Right cardiac atrium (tissue), 5 donors: ENCODE measurements at regions not wholly inside any gene's neighbourhood (a gene's known extent, or its start where the extent isn't known, plus 50 kb on each side); places are given as distances from the start of the nearest gene placed in this dataset.
"Not testable (repeated sequence)": the region's sequence is repeated elsewhere in the genome, so short reads cannot be mapped to it uniquely, and the experiment has no call there.

ENCODE experiments used
- ATAC-seq, 2 donors: fragments of 200-7000 bp; cut with Tn5 transposase; one replicate each; pipeline versions ENCODE4 v1.8.0 to v1.9.1; 2020; ENCODE audit warnings: moderate library complexity in 2 of 2, mild to moderate bottlenecking in 1 of 2
- DNase-seq, 3 donors: peaks; one replicate each; pipeline ENCODE4 v3.0.0-alpha.2; 2020
- H3K27ac ChIP-seq: one replicate; pipeline ENCODE4 v1.5.1; 2013; ENCODE audit warnings: mild to moderate bottlenecking, low read length, control low read depth, moderate library complexity
- H3K27me3 ChIP-seq: one replicate; pipeline ENCODE4 v1.6.1; 2013; ENCODE audit not compliant: control insufficient read depth, insufficient read depth
- H3K4me1 ChIP-seq: one replicate; pipeline ENCODE4 v1.6.1; 2013; ENCODE audit warnings: low read length; ENCODE audit not compliant: control insufficient read depth, insufficient read depth
- H3K4me3 ChIP-seq: one replicate; pipeline ENCODE4 v1.5.1; 2013; ENCODE audit warnings: low read length, control low read depth
- H3K9me3 ChIP-seq: one replicate; pipeline ENCODE4 v1.6.1; 2013; ENCODE audit warnings: low read length; ENCODE audit not compliant: control insufficient read depth
- WGBS: extraction: QIAGEN DNeasy Blood & Tissue Kit; methylation state at CpG from one replicate; pipeline ENCODE4 v1.1.7; 2013; 5-methylcytosine and 5-hydroxymethylcytosine counted together
- intact Hi-C, 4 donors: fragments of 100-400 bp; cut with DNase I; formaldehyde crosslinking; loops; one replicate each; pipeline versions ENCODE4 v1.11.0 to v1.14.0; 2022 to 2023
- donor health status: healthy with polysubstance abuse.
- donor health status: DM: no; HTN: yes; CAD: no.
- donor health status: DM: no; HTN: no; CAD: no.
- donor health status: DM: no; HTN: yes; CAD: no; lungs with severe emphysema.
- donor health status: DM: yes; HTN: yes; CAD: no.

DNA sequence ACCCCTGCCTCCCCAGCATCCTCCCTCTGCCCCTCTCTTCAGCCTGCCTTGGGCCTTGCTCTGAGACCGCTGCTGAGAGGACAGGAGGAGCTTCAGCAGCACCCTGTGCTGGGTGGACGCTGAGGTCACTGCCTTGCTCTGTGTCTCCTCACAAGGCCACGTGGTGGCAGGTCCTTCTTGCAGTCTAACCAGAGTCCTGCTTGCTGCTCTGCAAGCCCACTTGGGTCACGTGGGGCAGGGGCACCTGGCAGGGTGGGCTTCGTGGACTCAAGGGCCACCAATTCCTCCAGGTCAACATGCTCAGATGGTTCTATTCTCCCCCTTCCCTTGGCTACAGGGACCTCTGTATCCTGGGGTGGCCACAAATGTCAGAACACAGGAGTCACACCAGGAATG is 235.0 kb downstream of the TMEM121 start:
- not testable (repeated sequence) for H3K4me3 ChIP-seq, H3K27me3 ChIP-seq, H3K4me1 ChIP-seq, H3K27ac ChIP-seq, H3K9me3 ChIP-seq, ATAC-seq
- DNase-seq = peak in 1 of 3 donors; percentile 2
- intact Hi-C loops = loop anchor here (2.0 to 10.0 kb wide), 3 partner anchors 144 to 147 kb away; no protein-coding TSS in a partner anchor
- WGBS = 71% methylated on average over 5 of the region's 5 CpGs

DNA sequence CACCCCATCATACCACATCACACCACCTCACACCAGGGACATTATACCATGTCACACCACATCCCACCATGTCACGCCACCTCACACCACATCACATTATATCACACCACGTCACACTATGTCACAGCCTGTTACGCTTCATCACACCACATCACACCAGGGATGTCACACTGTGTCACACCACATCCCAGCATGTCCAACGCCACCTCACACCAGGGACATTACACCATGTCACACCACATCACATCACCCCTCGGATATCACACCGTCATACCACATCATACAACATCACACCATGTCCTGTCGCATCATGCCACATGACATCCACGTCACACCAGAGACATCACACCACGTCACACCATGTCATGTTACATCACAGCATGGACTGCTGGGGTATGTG is 235.5 kb downstream of the TMEM121 start:
- no peak overlapping the region for H3K27ac ChIP-seq
- ATAC-seq = peak in 1 of 2 donors; percentile 35
- H3K27me3 ChIP-seq = no peaks in the 10 kb centered on the region
- DNase-seq = no peak
- 68% methylated on average over 9 of the region's 9 CpGs for WGBS
- H3K4me1 ChIP-seq = no peaks in the 10 kb centered on the region
- no peaks in the 10 kb centered on the region for H3K9me3 ChIP-seq
- intact Hi-C loops = loop anchor here (2.0 to 10.0 kb wide), 3 partner anchors 145 to 147 kb away; no protein-coding TSS in a partner anchor
- no peak overlapping the region for H3K4me3 ChIP-seq

DNA sequence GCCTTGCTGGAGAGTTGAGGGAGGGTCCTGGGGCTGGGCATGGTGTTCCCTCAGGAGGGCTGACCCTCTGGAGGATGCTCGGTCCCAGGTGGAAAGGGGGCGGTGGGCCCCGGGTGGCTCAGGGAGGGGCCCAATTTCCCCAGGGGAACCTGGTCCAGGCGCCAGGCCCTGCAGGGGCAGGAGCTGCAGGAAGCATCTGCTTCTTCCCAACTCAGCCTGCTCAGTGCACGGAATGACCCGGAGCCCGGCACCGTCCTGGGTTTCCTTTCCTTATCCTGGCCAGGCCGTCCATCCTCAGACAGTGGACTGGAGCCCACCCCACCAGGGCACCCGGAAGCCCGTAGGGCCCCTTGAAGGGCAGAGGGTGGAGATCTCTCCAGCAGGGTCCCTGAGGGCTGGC is 235.9 kb downstream of the TMEM121 start:
- H3K4me1 ChIP-seq, DNase-seq, H3K27me3 ChIP-seq, H3K27ac ChIP-seq, H3K4me3 ChIP-seq, H3K9me3 ChIP-seq: not testable (repeated sequence)
- intact Hi-C loops = loop anchor here in 2 of 4 donors (5.0 to 10.0 kb wide), 2 partner anchors 145 to 147 kb away; no protein-coding TSS in a partner anchor
- ATAC-seq = peak; percentile 52 to 55
- 61% methylated on average over 4 of the region's 11 CpGs for WGBS

DNA sequence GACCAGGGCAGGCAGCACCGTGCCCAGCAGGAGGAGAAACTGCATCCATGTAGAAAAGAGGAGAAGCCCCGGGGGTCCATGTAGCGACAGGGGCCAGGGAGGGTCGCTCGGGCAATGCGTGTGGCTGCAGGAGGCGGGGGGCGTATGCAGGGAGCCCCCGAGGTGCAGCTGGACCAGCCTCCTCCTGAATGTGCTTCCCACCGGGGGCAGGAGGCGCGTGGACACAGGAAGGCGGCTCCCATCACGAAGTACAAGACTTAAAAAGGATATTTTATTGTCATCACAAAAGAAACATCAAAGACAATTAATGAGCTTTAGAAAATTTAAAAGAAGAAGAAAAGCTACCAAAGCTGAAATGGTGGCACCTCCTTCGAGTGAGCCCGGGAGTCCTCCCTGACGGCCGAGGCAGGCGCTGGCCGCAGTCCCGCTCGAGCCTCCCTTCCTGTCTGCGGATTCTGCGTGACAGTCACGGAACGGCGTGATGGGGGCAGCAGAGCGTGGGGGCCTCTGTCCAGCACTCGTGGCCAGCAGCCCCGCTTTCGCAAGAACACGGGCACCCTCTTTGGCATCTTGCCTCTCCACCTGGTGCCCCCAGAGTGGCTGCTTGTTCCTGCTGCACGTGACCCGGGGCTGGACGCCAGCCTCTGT is 238.0 kb downstream of the TMEM121 start:
- H3K27me3 ChIP-seq, H3K4me1 ChIP-seq, H3K27ac ChIP-seq, H3K4me3 ChIP-seq, DNase-seq, H3K9me3 ChIP-seq, ATAC-seq: not testable (repeated sequence)
- 82% methylated on average over 29 of the region's 35 CpGs for WGBS
- intact Hi-C loops = loop anchor here in 2 of 4 donors (5.0 to 10.0 kb wide), 2 partner anchors 147 to 150 kb away; no protein-coding TSS in a partner anchor

- 79% methylated on average over 13 of the region's 23 CpGs for WGBS
- H3K4me3 ChIP-seq, H3K27me3 ChIP-seq, H3K27ac ChIP-seq, H3K9me3 ChIP-seq, ATAC-seq, H3K4me1 ChIP-seq: not testable (repeated sequence)
- peak in 1 of 3 donors; percentile 65 for DNase-seq
- intact Hi-C loops = loop anchor here in 1 of 4 donors (10.0 kb wide), 1 partner anchor 150 kb away; no protein-coding TSS in a partner anchor
These were observed 238.9 kb downstream of the TMEM121 start for GRCh38 chr14:105765072-105765825.

DNA sequence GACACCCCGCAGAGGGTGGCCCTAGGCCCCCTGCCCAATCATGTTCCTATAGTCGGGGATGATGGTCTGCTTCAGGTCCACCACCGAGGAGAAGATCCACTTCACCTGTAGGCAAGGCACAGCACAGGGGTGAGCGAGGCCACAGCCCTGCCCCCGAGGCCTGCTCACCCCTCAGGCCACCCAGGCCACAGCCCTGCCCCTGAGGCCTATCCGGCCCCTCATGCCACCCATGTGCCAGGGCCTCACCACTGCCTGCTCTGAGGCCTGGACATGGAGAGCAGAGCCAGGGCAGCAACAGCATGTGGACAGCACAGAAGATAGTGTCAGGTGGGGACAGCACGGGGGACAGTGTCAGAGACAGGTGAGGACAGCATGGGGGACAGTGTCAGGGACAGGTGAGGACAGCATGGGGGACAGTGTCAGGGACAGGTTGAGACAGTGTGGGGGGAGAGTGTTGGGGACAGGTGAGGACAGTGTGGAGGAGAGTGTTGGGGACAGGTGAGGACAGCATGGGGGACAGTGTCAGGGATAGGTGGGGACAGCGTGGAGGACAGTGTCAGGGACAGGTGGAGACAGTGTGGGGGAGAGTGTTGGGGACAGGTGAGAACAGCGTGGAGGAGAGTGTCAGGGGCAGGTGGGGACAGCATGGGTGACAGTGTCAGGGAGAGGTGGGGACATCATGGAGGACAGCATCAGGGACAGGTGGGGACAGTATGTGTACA is 239.7 kb downstream of the TMEM121 start:
- WGBS = 76% methylated on average over 9 of the region's 9 CpGs
- no peak for DNase-seq
- intact Hi-C loops = loop anchor here in 1 of 4 donors (10.0 kb wide), 1 partner anchor 151 kb away; no protein-coding TSS in a partner anchor
- no peaks in the 10 kb centered on the region for H3K27me3 ChIP-seq
- H3K9me3 ChIP-seq = no peaks in the 10 kb centered on the region
- no peak overlapping the region for H3K27ac ChIP-seq
- H3K4me3 ChIP-seq = no peak overlapping the region
- no peak for ATAC-seq
- H3K4me1 ChIP-seq = no peaks in the 10 kb centered on the region

DNA sequence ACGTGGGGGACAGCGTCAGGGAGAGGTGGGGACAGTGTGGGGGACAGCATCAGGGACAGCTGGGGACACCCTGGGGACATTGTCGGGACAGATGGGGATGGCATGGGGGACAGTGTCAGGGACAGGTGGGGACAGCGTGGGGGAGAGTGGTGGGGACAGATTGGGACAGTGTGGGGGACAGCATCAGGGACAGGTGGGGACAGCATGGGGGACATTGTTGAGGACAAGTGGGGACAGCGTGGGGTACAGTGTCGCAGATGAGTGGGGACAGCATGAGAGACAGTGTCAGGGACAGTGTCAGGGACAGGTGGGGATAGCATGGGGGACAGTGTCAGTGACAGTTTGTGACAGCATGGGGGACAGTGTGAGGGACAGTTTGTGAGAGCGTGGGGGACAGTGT is 240.9 kb downstream of the TMEM121 start:
- Histone ChIP-seq H3K27me3 (no peaks in the 10 kb centered on the region), H3K9me3 (no peaks in the 10 kb centered on the region), H3K27ac (no peak overlapping the region), H3K4me1 (no peaks in the 10 kb centered on the region), H3K4me3 (no peak overlapping the region)
- intact Hi-C loops = loop anchor here in 1 of 4 donors (10.0 kb wide), 1 partner anchor 153 kb away; no protein-coding TSS in a partner anchor
- 80% methylated on average over 7 of the region's 7 CpGs for WGBS
- ATAC-seq (no peak), DNase-seq (no peak)

DNA sequence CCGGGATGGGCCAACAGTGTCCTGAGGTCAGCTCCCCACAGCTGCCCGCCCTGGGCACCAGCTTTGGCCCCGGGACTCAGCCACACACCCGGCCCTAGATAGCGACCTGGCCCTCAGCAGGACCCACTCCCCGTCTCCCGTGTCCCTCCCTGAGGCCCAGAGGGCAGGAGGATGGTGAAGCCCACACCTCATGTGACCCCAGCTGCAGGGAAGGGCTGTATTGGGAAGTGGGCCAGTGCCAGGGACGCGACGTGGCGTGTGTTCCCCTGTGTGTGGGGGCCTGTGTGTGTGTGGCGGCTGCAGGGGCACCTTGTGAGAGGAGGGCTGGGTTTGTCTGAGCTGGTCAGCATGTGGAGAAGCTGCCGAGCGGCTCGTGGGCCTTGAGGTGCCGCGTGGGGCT is 241.7 kb downstream of the TMEM121 start:
- 85% methylated on average over 13 of the region's 17 CpGs for WGBS
- not testable (repeated sequence) for ATAC-seq
- intact Hi-C loops = loop anchor here in 1 of 4 donors (10.0 kb wide), 1 partner anchor 153 kb away; no protein-coding TSS in a partner anchor

DNA sequence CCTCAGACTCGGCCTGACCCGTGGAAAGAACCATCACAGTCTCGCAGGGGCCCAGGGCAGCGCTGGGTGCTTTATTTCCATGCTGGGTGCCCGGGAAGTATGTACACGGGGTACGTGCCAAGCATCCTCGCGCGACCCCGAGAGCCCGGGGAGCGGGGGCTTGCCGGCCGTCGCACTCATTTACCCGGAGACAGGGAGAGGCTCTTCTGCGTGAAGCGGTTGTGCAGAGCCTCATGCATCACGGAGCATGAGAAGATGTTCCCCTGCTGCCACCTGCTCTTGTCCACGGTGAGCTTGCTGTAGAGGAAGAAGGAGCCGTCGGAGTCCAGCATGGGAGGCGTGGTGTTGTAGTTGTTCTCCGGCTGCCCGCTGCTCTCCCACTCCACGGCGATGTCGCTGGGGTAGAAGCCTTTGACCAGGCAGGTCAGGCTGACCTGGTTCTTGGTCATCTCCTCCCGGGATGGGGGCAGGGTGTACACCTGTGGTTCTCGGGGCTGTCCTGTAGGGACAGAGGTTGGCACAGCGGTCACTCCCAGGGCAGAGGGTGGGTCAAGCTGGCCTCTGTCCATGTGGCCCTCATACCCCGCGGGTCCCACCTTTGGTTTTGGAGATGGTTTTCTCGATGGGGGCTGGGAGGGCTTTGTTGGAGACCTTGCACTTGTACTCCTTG is 242.8 kb downstream of the TMEM121 start:
- not testable (repeated sequence) for H3K27ac ChIP-seq, ATAC-seq, H3K27me3 ChIP-seq, H3K4me1 ChIP-seq, H3K9me3 ChIP-seq, DNase-seq, H3K4me3 ChIP-seq
- intact Hi-C loops = loop anchor here in 1 of 4 donors (10.0 kb wide), 1 partner anchor 154 kb away; no protein-coding TSS in a partner anchor
- WGBS = 91% methylated on average over 32 of the region's 35 CpGs

More for the DNA sequence above, 241.7 kb downstream of the TMEM121 start:
- not testable (repeated sequence) for H3K27me3 ChIP-seq, H3K4me1 ChIP-seq, DNase-seq, H3K9me3 ChIP-seq, H3K27ac ChIP-seq, H3K4me3 ChIP-seq

- H3K27ac ChIP-seq, H3K27me3 ChIP-seq, DNase-seq, H3K4me1 ChIP-seq, H3K4me3 ChIP-seq, H3K9me3 ChIP-seq, ATAC-seq, intact Hi-C loops: not testable (repeated sequence)
- 78% methylated on average over 14 of the region's 14 CpGs for WGBS
These were observed 244.3 kb downstream of the TMEM121 start for GRCh38 chr14:105770619-105771216.
